ENCODE measurements at regions not wholly inside any gene's neighbourhood (a gene's known extent, or its start where the extent isn't known, plus 50 kb on each side); places are given as distances from the start of the nearest gene placed in this dataset.
"Not testable (repeated sequence)": the region's sequence is repeated elsewhere in the genome, so short reads cannot be mapped to it uniquely, and the experiment has no call there.

DNA sequence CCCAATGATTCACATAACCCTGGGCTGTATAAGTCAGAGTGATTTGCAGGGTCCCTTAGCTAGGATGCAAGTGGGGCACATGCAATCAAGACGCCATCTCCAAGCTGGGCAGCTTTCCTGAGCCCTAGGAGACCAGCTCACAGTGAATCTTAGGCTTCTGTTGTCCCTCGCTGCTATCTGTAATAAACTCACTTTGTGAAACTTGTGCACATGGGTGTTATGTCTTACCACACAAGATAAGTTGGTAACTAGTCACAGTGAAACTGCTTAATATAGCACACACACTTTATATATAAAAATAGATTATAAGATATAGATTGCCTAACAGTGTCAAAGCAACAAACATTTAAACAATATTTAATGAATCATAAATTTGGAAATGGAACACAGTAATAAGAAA lies 658.5 kb downstream of the SLCO4C1 start:
- Histone ChIP-seq H3K79me2 (replicated peaks; ENCODE audit: insufficient read depth, low read length) (no peaks in the 10 kb centered on the region), H3K4me2 (ENCODE audit: low read length) (no peak overlapping the region), H3K36me3 (ENCODE audit: insufficient read depth, low read length) (no peaks in the 10 kb centered on the region), H2AFZ (ENCODE audit: low read depth, low read length) (no peak overlapping the region), H3K9ac (ENCODE audit: low read length) (no peak overlapping the region), H4K20me1 (ENCODE audit: insufficient read depth) (no peaks in the 10 kb centered on the region), H3K27me3 (ENCODE audit: insufficient read depth, low read depth, low read length) (no peaks in the 10 kb centered on the region), H3F3A (ENCODE audit: insufficient read depth, low read length, poor library complexity, severe bottlenecking) (no peaks in the 10 kb centered on the region), H3K4me3 (ENCODE audit: low read length) (no peak overlapping the region), H3K9me3 (ENCODE audit: low read length) (peaks cover 2% of the 10 kb centered on the region), H3K27ac (ENCODE audit: low read length) (no peak overlapping the region), H3K9me2 (ENCODE audit: insufficient read depth, low read length) (no peaks in the 10 kb centered on the region)
- TF ChIP-seq MXI1 (conservative IDR thresholded peaks at IDR 0.05; ENCODE audit: poor library complexity, severe bottlenecking) (no peak), RAD21 (conservative IDR thresholded peaks at IDR 0.05) (no peak), EP300 (conservative IDR thresholded peaks at IDR 0.05; ENCODE audit: poor library complexity, severe bottlenecking) (no peak), TAF1 (IDR thresholded peaks at IDR 0.05; ENCODE audit: low read depth) (no peak), EZH2 (IDR thresholded peaks at IDR 0.05; ENCODE audit: borderline replicate concordance, insufficient read depth, low read length, poor library complexity, severe bottlenecking) (no peak), SMC3 (conservative IDR thresholded peaks at IDR 0.05; ENCODE audit: poor library complexity) (no peak), POLR2AphosphoS5 (IDR thresholded peaks at IDR 0.05) (no peak)
- TF ChIP-seq, protein P1, sequence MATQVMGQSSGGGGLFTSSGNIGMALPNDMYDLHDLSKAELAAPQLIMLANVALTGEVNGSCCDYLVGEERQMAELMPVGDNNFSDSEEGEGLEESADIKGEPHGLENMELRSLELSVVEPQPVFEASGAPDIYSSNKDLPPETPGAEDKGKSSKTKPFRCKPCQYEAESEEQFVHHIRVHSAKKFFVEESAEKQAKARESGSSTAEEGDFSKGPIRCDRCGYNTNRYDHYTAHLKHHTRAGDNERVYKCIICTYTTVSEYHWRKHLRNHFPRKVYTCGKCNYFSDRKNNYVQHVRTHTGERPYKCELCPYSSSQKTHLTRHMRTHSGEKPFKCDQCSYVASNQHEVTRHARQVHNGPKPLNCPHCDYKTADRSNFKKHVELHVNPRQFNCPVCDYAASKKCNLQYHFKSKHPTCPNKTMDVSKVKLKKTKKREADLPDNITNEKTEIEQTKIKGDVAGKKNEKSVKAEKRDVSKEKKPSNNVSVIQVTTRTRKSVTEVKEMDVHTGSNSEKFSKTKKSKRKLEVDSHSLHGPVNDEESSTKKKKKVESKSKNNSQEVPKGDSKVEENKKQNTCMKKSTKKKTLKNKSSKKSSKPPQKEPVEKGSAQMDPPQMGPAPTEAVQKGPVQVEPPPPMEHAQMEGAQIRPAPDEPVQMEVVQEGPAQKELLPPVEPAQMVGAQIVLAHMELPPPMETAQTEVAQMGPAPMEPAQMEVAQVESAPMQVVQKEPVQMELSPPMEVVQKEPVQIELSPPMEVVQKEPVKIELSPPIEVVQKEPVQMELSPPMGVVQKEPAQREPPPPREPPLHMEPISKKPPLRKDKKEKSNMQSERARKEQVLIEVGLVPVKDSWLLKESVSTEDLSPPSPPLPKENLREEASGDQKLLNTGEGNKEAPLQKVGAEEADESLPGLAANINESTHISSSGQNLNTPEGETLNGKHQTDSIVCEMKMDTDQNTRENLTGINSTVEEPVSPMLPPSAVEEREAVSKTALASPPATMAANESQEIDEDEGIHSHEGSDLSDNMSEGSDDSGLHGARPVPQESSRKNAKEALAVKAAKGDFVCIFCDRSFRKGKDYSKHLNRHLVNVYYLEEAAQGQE (IDR thresholded peaks at IDR 0.05; ENCODE audit: borderline replicate concordance): no peak
- TF ChIP-seq, protein P2, sequence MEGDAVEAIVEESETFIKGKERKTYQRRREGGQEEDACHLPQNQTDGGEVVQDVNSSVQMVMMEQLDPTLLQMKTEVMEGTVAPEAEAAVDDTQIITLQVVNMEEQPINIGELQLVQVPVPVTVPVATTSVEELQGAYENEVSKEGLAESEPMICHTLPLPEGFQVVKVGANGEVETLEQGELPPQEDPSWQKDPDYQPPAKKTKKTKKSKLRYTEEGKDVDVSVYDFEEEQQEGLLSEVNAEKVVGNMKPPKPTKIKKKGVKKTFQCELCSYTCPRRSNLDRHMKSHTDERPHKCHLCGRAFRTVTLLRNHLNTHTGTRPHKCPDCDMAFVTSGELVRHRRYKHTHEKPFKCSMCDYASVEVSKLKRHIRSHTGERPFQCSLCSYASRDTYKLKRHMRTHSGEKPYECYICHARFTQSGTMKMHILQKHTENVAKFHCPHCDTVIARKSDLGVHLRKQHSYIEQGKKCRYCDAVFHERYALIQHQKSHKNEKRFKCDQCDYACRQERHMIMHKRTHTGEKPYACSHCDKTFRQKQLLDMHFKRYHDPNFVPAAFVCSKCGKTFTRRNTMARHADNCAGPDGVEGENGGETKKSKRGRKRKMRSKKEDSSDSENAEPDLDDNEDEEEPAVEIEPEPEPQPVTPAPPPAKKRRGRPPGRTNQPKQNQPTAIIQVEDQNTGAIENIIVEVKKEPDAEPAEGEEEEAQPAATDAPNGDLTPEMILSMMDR (IDR thresholded peaks at IDR 0.05; ENCODE audit: poor library complexity, severe bottlenecking): no peak

DNA sequence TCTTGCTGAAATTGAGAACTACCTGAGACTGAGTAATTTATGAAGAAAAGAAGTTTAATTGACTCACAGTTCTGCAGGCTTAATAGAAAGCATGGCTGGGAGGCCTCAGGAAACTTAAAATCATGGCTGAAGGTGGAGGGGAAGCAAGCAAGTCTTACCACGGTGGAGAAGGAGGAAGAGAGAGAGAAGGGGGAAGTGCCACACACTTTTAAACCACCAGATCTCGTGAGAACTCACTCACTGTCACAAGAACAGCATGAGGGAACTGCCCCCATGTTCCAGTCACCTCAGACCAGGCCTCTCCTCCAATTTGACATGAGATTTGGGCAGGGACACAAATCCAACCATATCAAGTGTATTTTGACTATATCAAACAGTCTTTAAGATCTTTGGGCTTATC lies 668.3 kb downstream of the SLCO4C1 start:
- not testable (repeated sequence) for H3K4me3 ChIP-seq (ENCODE audit: low read length); H3K9me2 ChIP-seq (ENCODE audit: insufficient read depth, low read length); H3F3A ChIP-seq (ENCODE audit: insufficient read depth, low read length, poor library complexity, severe bottlenecking); H2AFZ ChIP-seq (ENCODE audit: low read depth, low read length); H3K4me2 ChIP-seq (ENCODE audit: low read length); H3K9ac ChIP-seq (ENCODE audit: low read length); H4K20me1 ChIP-seq (ENCODE audit: insufficient read depth); H3K79me2 ChIP-seq (replicated peaks; ENCODE audit: insufficient read depth, low read length); H3K36me3 ChIP-seq (ENCODE audit: insufficient read depth, low read length); H3K27ac ChIP-seq (ENCODE audit: low read length); H3K9me3 ChIP-seq (ENCODE audit: low read length)
- peaks cover 18% of the 10 kb centered on the region for H3K27me3 ChIP-seq (ENCODE audit: insufficient read depth, low read depth, low read length)

DNA sequence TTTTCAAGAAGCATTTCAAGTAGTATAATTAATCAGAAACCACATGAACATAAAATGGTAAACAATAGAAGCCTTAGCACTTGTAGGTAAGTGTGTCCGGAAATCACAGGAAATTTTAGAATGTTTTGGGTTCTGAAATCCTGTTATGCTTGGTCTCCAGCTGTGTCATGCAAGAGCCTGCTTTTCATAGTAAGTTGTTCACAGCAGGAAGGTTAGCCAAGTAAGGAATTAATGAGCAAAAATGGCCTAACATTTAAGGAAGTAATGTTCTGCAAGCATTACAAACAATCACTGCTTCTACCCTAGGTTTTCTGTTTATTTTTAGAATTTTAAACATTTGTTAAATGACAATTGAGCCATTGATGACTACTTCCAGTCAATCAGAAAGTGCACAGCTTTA lies 669.5 kb downstream of the SLCO4C1 start:
- no peaks in the 10 kb centered on the region for H3K79me2 ChIP-seq (replicated peaks; ENCODE audit: insufficient read depth, low read length)
- no peaks in the 10 kb centered on the region for H3K9me2 ChIP-seq (ENCODE audit: insufficient read depth, low read length)
- H3K27ac ChIP-seq (ENCODE audit: low read length): no peak overlapping the region
- H3F3A ChIP-seq (ENCODE audit: insufficient read depth, low read length, poor library complexity, severe bottlenecking): no peaks in the 10 kb centered on the region
- H3K4me2 ChIP-seq (ENCODE audit: low read length): no peak overlapping the region
- no peaks in the 10 kb centered on the region for H3K9me3 ChIP-seq (ENCODE audit: low read length)
- no peaks in the 10 kb centered on the region for H3K36me3 ChIP-seq (ENCODE audit: insufficient read depth, low read length)
- H4K20me1 ChIP-seq (ENCODE audit: insufficient read depth): no peaks in the 10 kb centered on the region
- no peak for TF ChIP-seq EZH2 (IDR thresholded peaks at IDR 0.05; ENCODE audit: borderline replicate concordance, insufficient read depth, low read length, poor library complexity, severe bottlenecking)
- no peak for TF ChIP-seq EP300 (conservative IDR thresholded peaks at IDR 0.05; ENCODE audit: poor library complexity, severe bottlenecking)
- no peak for TF ChIP-seq RAD21 (conservative IDR thresholded peaks at IDR 0.05)
- TF ChIP-seq MXI1 (conservative IDR thresholded peaks at IDR 0.05; ENCODE audit: poor library complexity, severe bottlenecking): no peak
- no peak for TF ChIP-seq SMC3 (conservative IDR thresholded peaks at IDR 0.05; ENCODE audit: poor library complexity)
- no peak for TF ChIP-seq POLR2AphosphoS5 (IDR thresholded peaks at IDR 0.05)
- TF ChIP-seq TAF1 (IDR thresholded peaks at IDR 0.05; ENCODE audit: low read depth): no peak
- TF ChIP-seq, protein P2 (IDR thresholded peaks at IDR 0.05; ENCODE audit: poor library complexity, severe bottlenecking): no peak
- TF ChIP-seq, protein P1 (IDR thresholded peaks at IDR 0.05; ENCODE audit: borderline replicate concordance): no peak
- no peak overlapping the region for H2AFZ ChIP-seq (ENCODE audit: low read depth, low read length)
- no peak overlapping the region for H3K4me3 ChIP-seq (ENCODE audit: low read length)
- peaks cover 18% of the 10 kb centered on the region for H3K27me3 ChIP-seq (ENCODE audit: insufficient read depth, low read depth, low read length)
- H3K9ac ChIP-seq (ENCODE audit: low read length): no peak overlapping the region
